Pancreas (tissue), 10 donors: ENCODE measurements at regions not wholly inside any gene's neighbourhood (a gene's known extent, or its start where the extent isn't known, plus 50 kb on each side); places are given as distances from the start of the nearest gene placed in this dataset.

Experiments used
- ATAC-seq, 4 donors: fragments of 200-7000 bp; cut with Tn5 transposase; one replicate each; pipeline versions ENCODE4 v1.8.0 to v1.9.1; 2020; ENCODE audit warnings: mild to moderate bottlenecking in 4 of 4, moderate library complexity in 4 of 4
- DNase-seq, 6 donors: peaks; one replicate each; pipeline ENCODE4 v3.0.0-alpha.2; 2020
- FAIRE-seq: peaks from 2 replicates; lab custom pipeline; 2012; peaks lifted over from hg19 to GRCh38; lab: Jason Lieb, UNC
- H3K27ac ChIP-seq, 4 donors: fragments of 200-600 bp; sonication (generic); 1 replicate in 3 of 4; 2 replicates in 1 of 4; pipeline versions ENCODE4 v1.5.0 to v1.8.0; 2020
- H3K27me3 ChIP-seq, 4 donors: fragments of 200-600 bp; one replicate each; pipeline ENCODE4 v1.8.0; 2021
- H3K36me3 ChIP-seq, 3 donors: fragments of 200-600 bp; sonication (generic) in 1 of 3; one replicate each; pipeline versions ENCODE4 v1.5.0 to v1.8.0; 2020 to 2021
- H3K4me1 ChIP-seq, 3 donors: fragments of 200-600 bp; one replicate each; pipeline ENCODE4 v1.8.0; 2021
- H3K4me3 ChIP-seq, 4 donors: fragments of 200-600 bp; sonication (generic) in 2 of 4; one replicate each; pipeline versions ENCODE4 v1.5.0 to v1.8.0; 2020 to 2021
- H3K9me3 ChIP-seq, 4 donors: fragments of 200-600 bp; one replicate each; pipeline ENCODE4 v1.8.0; 2021
- WGBS, 2 donors: extraction: QIAGEN DNeasy Blood & Tissue Kit; methylation state at CpG; one replicate each; pipeline ENCODE4 v1.1.7; 2013; 5-methylcytosine and 5-hydroxymethylcytosine counted together
- intact Hi-C, 3 donors: fragments of 100-400 bp; cut with DNase I; formaldehyde crosslinking; loops; one replicate each; pipeline versions ENCODE4 v1.11.1 to v1.14.2; 2022
- TF ChIP-seq, protein P1 (sequence below), 4 donors: fragments of 200-600 bp; sonication (generic) in 3 of 4; IDR thresholded peaks; one replicate each; pipeline versions ENCODE4 v1.5.0 to v1.8.0; 2021; ENCODE audit warnings: antibody characterized with exemption in 4 of 4
- donor health status: healthy with polysubstance abuse.
- donor health status: DM: no; HTN: no; CAD: no; lungs with moderate emphysema.
- donor health status: DM: no; HTN: no; CAD: no.
- donor health status: control.
- donor health status: control.
- donor health status: Bipolar disorder and iron deficiency.
- donor health status: DM: yes; HTN: yes; CAD: no.
- donor health status: DM: no; HTN: no; CAD: no.
- donor health status: DM: no; HTN: no; CAD: no.
- donor health status: DM: yes; HTN: yes; CAD: no.

DNA sequence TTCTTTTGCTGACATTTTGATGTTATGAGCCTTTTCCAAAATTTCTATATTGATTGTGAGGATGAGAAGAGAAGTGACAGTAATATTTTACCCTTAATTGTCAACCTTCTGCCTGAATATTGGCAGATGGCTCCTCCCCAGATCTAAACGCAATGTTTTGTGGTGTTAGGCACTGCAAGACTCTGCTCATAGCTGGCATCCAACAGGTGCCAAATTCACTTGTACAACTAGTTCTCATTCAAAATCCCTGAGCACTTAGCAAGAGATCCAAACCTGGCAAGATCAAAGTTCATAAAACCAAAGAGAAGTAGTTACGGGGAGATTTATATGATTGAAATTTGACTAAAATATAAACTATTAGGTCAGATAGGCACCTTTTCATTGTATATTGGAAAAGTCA, 901.7 kb upstream of the INTU start:
- Histone ChIP-seq H3K27ac (no peak overlapping the region), H3K4me1 (no peaks in the 10 kb centered on the region), H3K4me3 (no peak overlapping the region), H3K36me3 (no peaks in the 10 kb centered on the region), H3K9me3 (no peaks in the 10 kb centered on the region), H3K27me3 (no peaks in the 10 kb centered on the region)
- 80 to 90% methylated on average over 2 of the region's 2 CpGs for WGBS, 2 donors
- intact Hi-C loops = no loop called here
- TF ChIP-seq, protein P1, sequence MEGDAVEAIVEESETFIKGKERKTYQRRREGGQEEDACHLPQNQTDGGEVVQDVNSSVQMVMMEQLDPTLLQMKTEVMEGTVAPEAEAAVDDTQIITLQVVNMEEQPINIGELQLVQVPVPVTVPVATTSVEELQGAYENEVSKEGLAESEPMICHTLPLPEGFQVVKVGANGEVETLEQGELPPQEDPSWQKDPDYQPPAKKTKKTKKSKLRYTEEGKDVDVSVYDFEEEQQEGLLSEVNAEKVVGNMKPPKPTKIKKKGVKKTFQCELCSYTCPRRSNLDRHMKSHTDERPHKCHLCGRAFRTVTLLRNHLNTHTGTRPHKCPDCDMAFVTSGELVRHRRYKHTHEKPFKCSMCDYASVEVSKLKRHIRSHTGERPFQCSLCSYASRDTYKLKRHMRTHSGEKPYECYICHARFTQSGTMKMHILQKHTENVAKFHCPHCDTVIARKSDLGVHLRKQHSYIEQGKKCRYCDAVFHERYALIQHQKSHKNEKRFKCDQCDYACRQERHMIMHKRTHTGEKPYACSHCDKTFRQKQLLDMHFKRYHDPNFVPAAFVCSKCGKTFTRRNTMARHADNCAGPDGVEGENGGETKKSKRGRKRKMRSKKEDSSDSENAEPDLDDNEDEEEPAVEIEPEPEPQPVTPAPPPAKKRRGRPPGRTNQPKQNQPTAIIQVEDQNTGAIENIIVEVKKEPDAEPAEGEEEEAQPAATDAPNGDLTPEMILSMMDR (IDR thresholded peaks at IDR 0.05) = no peak
- FAIRE-seq (no peak), ATAC-seq (no peak), DNase-seq (no peak)

DNA sequence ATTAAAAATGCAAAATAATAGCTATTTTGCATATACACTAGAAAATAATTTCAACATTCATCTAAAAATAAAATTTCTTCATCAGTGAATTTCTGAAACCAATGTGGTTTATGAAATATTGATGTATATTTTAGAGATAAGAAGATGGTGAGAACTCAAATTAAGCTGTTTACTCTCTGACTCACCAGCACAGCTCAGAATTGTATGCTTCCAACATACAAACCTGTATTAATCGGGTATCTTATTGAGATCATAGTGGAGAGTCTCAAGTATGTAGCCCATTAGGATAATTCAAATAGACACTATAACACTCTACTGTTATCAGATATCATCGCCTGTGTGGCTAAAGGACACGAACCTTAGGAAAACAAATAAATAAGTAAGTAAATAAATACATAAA, 899.5 kb upstream of the INTU start:
- DNase-seq = no peak
- Histone ChIP-seq H3K4me3 (no peak overlapping the region), H3K36me3 (no peaks in the 10 kb centered on the region), H3K27me3 (no peaks in the 10 kb centered on the region), H3K9me3 (no peaks in the 10 kb centered on the region), H3K4me1 (no peaks in the 10 kb centered on the region), H3K27ac (no peak overlapping the region)
- intact Hi-C loops = no loop called here
- WGBS, 2 donors = 13 to 19% methylated on average over 3 of the region's 3 CpGs
- ATAC-seq = no peak
- TF ChIP-seq, protein P1 (IDR thresholded peaks at IDR 0.05) = no peak
- FAIRE-seq = no peak

DNA sequence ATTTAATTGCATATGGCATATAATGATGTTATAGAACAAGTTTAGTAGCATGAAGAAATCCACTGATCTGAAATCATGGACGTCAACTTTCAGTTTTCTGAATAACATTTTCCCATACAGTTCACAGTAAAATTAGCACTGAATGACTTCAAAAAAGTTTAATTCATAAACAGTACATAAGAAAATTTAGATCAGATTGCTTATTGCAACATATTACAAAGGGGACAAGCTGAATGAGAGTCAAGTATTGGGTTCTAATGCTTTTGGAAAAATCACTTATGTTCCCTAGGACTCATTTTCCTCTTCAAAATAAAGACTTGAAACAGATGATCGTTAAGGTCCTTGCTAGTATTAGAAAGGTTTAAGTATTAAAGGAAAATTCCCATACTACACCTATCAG, 898.3 kb upstream of the INTU start:
- no peak for DNase-seq
- TF ChIP-seq, protein P1 (IDR thresholded peaks at IDR 0.05) = no peak

DNA sequence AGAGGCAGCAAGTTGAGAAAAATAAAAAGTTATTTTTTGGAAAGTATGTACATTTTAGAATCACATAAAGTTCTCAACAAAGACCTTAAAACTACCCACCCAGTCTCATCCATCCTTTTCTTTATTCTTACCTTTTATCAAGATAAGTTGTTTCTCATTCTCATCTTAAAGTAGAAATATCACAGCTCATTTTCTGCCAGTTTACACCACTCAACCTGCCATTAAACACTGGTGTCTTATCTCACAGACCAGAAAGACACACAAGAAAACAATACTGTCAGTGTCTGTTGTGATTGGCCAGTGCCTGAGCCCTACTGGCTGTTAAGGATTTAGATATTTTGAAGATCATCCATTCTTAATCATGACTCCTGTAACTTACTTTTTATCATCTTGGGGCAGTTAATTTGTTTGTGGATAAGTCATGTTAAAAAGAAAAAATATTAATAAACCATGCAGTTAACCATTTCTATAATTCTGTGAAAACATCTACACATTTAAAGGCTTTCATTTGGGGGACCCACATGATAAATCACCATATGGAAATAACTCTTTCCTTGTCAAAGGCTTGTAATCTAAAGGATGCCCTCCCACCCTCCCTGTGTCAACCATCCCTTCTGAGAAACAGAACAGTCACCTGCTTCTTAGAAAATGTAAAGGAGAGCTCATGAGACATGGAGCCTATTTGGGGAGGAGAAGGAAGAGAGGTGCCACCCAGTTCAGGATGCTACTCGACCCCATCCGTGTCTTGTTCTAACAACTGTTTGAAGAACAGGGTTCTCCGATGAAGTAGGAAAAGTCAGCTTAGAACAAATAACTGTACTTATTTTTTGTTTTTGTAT, 897.2 kb upstream of the INTU start:
- WGBS, 2 donors = 57 to 73% methylated on average over 3 of the region's 3 CpGs
- DNase-seq (no peak), ATAC-seq (no peak), FAIRE-seq (no peak)
- Histone ChIP-seq H3K4me3 (no peak overlapping the region), H3K4me1 (no peaks in the 10 kb centered on the region), H3K27me3 (no peaks in the 10 kb centered on the region), H3K36me3 (no peaks in the 10 kb centered on the region), H3K9me3 (no peaks in the 10 kb centered on the region), H3K27ac (no peak overlapping the region)
- TF ChIP-seq, protein P1 (IDR thresholded peaks at IDR 0.05) = no peak
- intact Hi-C loops = no loop called here

More for the DNA sequence above, 898.3 kb upstream of the INTU start:
- H3K9me3 ChIP-seq = no peaks in the 10 kb centered on the region
- H3K27me3 ChIP-seq = no peaks in the 10 kb centered on the region
- H3K27ac ChIP-seq = no peak overlapping the region
- no peaks in the 10 kb centered on the region for H3K36me3 ChIP-seq
- 20 to 42% methylated on average over 2 of the region's 2 CpGs for WGBS, 2 donors
- no peaks in the 10 kb centered on the region for H3K4me1 ChIP-seq
- no peak for FAIRE-seq
- H3K4me3 ChIP-seq = no peak overlapping the region
- intact Hi-C loops = no loop called here
- no peak for ATAC-seq

DNA sequence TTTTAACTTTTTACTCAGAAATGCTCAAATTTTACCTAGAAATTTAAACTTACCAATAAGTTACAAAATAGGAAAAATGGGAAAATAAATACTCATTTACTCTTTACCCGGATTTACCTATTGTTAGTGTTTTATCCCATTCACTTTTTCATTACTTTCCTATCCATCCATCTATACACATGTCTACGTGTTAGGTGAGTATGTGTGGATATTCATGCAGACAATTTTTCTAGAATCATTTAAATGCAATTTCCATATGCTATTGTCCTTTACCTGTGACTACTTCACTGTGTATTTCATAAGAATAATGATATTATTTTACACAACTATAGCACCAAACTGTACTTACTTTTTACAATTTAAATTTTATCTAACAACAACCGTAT, 896.6 kb upstream of the INTU start:
- WGBS, 2 donors = 61 to 78% methylated on average over 3 of the region's 3 CpGs
- Histone ChIP-seq H3K4me3 (no peak overlapping the region), H3K4me1 (no peaks in the 10 kb centered on the region), H3K27me3 (no peaks in the 10 kb centered on the region), H3K36me3 (no peaks in the 10 kb centered on the region), H3K27ac (no peak overlapping the region), H3K9me3 (no peaks in the 10 kb centered on the region)
- intact Hi-C loops = no loop called here
- no peak for FAIRE-seq
- ATAC-seq = no peak
- TF ChIP-seq, protein P1 (IDR thresholded peaks at IDR 0.05) = no peak
- no peak for DNase-seq
